OCI-LY3 (cell line): ENCODE measurements at regions not wholly inside any gene's neighbourhood (a gene's known extent, or its start where the extent isn't known, plus 50 kb on each side); places are given as distances from the start of the nearest gene placed in this dataset.
"Not testable (repeated sequence)": the region's sequence is repeated elsewhere in the genome, so short reads cannot be mapped to it uniquely, and the experiment has no call there.

ENCODE experiments used
- H2AFZ ChIP-seq: fragments of 200-600, 300-600 bp; shearing (Covaris generic); 2 replicates; pipeline ENCODE4 v1.6.0; 2014; ENCODE audit warnings: antibody characterized with exemption, low read depth, low read length
- H3K27ac ChIP-seq: fragments of 200-600, 300-600 bp; sonication (generic); 2 replicates; pipeline ENCODE4 v1.5.1; 2014; ENCODE audit warnings: mild to moderate bottlenecking, low read length, moderate library complexity, mixed read lengths
- H3K27me3 ChIP-seq: fragments of 200-600, 300-600 bp; sonication (generic); 2 replicates; pipeline ENCODE4 v1.6.1; 2014; ENCODE audit warnings: low read depth, low read length, mixed read lengths
- H3K36me3 ChIP-seq: fragments of 200-600, 300-600 bp; sonication (generic); replicated peaks from 2 replicates; pipeline ENCODE3; 2014; ENCODE audit warnings: low read depth, low read length, mixed read lengths
- H3K4me1 ChIP-seq: fragments of 300-600, 200-600 bp; sonication (generic); 2 replicates; pipeline ENCODE4 v1.6.1; 2014; ENCODE audit warnings: low read length, mixed read lengths
- H3K4me2 ChIP-seq: fragments of 200-600, 300-600 bp; sonication (generic); 2 replicates; pipeline ENCODE4 v1.6.1; 2014; ENCODE audit warnings: low read length, mixed read lengths
- H3K4me3 ChIP-seq: fragments of 300-600, 200-600 bp; sonication (generic); 2 replicates; pipeline ENCODE4 v1.5.1; 2014; ENCODE audit warnings: antibody characterized with exemption, mild to moderate bottlenecking, low read length, moderate library complexity
- H3K79me2 ChIP-seq: fragments of 300-600, 200-600 bp; shearing (Covaris generic); 2 replicates; pipeline ENCODE4 v1.6.1; 2014; ENCODE audit warnings: mild to moderate bottlenecking, low read length, mixed read lengths
- H3K9ac ChIP-seq: fragments of 300-600, 200-600 bp; shearing (Covaris generic); 2 replicates; pipeline ENCODE4 v1.6.0; 2014; ENCODE audit warnings: mild to moderate bottlenecking, low read length, moderate library complexity
- H3K9me3 ChIP-seq: fragments of 200-600, 300-600 bp; shearing (Covaris generic); 2 replicates; pipeline ENCODE4 v1.6.1; 2014; ENCODE audit warnings: low read length, mixed read lengths; ENCODE audit not compliant: insufficient read depth
- H4K20me1 ChIP-seq: fragments of 200-600, 300-600 bp; sonication (generic); 2 replicates; pipeline ENCODE4 v1.6.1; 2016; ENCODE audit warnings: low read length, mixed read lengths; ENCODE audit not compliant: insufficient read depth
- EZH2phosphoT487 ChIP-seq: fragments of 200-600 bp; shearing (Covaris generic); IDR thresholded peaks from 2 replicates; pipeline ENCODE4 v1.6.1; 2018; ENCODE audit warnings: antibody characterized with exemption, mixed run types, low read depth
- TF ChIP-seq, protein P1 (sequence below): fragments of 200-600, 300-600 bp; sonication (generic); IDR thresholded peaks from 2 replicates; pipeline ENCODE4 v1.5.1; 2014; ENCODE audit warnings: antibody characterized with exemption, low read length, low read depth

DNA sequence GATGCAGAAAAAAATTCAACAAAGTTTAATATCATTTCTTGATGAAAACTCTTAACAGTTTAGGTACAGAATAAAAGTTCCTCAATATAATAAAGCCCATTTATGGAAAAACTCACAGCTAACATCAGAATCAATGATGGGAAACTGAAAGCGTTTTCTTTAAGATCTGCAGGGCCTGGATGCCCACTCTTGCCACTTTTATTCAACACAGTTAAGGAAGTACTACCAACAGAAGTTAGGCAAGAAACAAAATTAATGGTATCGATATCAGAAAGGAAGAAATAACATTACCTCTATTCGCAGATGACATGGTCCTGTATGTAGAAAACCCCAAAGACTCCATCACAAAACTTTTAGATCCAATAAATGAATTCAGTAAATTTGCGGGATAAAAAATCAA is 542.4 kb upstream of the RGMB start:
- Histone ChIP-seq H3K9ac (no peak overlapping the region), H3K27ac (no peak overlapping the region), H2AFZ (no peak overlapping the region), H3K36me3 (no peaks in the 10 kb centered on the region), H4K20me1 (no peaks in the 10 kb centered on the region), H3K4me2 (no peak overlapping the region), H3K4me3 (no peak overlapping the region), H3K27me3 (no peaks in the 10 kb centered on the region), H3K79me2 (no peaks in the 10 kb centered on the region), H3K4me1 (no peaks in the 10 kb centered on the region), H3K9me3 (no peaks in the 10 kb centered on the region)
- TF ChIP-seq, protein P1, sequence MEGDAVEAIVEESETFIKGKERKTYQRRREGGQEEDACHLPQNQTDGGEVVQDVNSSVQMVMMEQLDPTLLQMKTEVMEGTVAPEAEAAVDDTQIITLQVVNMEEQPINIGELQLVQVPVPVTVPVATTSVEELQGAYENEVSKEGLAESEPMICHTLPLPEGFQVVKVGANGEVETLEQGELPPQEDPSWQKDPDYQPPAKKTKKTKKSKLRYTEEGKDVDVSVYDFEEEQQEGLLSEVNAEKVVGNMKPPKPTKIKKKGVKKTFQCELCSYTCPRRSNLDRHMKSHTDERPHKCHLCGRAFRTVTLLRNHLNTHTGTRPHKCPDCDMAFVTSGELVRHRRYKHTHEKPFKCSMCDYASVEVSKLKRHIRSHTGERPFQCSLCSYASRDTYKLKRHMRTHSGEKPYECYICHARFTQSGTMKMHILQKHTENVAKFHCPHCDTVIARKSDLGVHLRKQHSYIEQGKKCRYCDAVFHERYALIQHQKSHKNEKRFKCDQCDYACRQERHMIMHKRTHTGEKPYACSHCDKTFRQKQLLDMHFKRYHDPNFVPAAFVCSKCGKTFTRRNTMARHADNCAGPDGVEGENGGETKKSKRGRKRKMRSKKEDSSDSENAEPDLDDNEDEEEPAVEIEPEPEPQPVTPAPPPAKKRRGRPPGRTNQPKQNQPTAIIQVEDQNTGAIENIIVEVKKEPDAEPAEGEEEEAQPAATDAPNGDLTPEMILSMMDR = no peak
- no peak for TF ChIP-seq EZH2phosphoT487

DNA sequence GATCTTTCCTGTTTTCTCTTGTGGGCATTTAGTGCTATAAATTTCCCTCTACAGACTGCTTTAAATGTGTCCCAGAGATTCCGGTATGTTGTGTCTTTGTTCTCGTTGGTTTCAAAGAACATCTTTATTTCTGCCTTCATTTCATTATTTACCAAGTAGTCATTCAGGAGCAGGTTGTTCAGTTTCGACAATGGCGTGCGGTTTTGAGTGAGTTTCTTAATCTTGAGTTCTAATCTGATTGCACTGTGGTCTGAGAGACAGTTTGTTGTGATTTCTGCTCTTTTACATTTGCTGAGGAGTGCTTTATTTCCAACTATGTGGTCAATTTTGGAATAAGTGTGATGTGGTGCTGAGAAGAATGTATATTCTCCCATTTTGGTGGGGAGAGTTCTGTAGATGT is 535.7 kb upstream of the RGMB start:
- H3K4me2 ChIP-seq, H3K36me3 ChIP-seq, H3K27ac ChIP-seq, H4K20me1 ChIP-seq, H3K4me3 ChIP-seq, H3K9me3 ChIP-seq, H3K79me2 ChIP-seq, H3K4me1 ChIP-seq, H2AFZ ChIP-seq, H3K27me3 ChIP-seq, H3K9ac ChIP-seq: not testable (repeated sequence)

DNA sequence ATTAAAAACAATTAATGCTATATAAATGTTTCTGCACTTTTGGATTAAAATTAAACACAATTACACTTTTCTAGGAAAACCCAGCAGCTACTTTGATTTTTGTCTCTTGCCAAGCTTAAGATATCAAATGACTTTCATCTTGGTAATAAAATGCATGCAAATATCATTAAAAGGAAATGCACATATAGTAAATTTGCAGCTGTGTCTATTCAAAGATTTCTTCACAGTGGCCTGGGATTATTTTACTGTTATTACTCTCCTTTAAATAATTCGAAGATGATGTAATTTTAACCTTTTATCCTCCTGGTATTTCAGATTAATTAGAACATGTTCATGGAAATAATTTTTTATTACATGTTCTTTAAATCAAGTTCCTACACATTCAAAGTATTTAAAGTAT is 529.5 kb upstream of the RGMB start:
- Histone ChIP-seq H3K27ac (no peak overlapping the region), H3K9me3 (no peaks in the 10 kb centered on the region), H3K4me2 (no peak overlapping the region), H3K36me3 (no peaks in the 10 kb centered on the region), H4K20me1 (no peaks in the 10 kb centered on the region), H3K4me3 (no peak overlapping the region), H2AFZ (no peak overlapping the region), H3K4me1 (no peaks in the 10 kb centered on the region), H3K9ac (no peak overlapping the region), H3K27me3 (no peaks in the 10 kb centered on the region), H3K79me2 (no peaks in the 10 kb centered on the region)
- TF ChIP-seq EZH2phosphoT487 = no peak
- TF ChIP-seq, protein P1 = no peak

DNA sequence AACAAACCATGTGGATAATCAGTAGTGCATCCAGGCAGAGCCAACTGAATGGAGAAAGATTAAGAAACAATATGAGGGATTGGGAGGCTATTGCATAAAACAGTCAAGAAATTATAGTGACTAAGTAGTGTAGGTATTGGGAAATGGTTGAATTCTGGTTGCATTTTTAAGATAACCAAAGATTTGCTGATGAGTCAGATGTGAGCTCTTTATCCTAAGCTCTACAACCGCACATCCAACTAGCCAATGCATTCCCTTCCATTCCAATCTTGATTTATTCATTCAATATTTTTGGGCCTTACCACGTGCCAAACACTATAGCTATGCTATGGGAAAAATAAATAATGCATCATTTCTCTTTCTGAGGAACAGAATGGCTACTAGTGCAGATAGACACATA is 524.5 kb upstream of the RGMB start:
- TF ChIP-seq EZH2phosphoT487 = no peak
- TF ChIP-seq, protein P1 = no peak
- Histone ChIP-seq H4K20me1 (no peaks in the 10 kb centered on the region), H2AFZ (no peak overlapping the region), H3K79me2 (no peaks in the 10 kb centered on the region), H3K27me3 (no peaks in the 10 kb centered on the region), H3K4me1 (no peaks in the 10 kb centered on the region), H3K9ac (no peak overlapping the region), H3K27ac (no peak overlapping the region), H3K9me3 (no peaks in the 10 kb centered on the region), H3K36me3 (no peaks in the 10 kb centered on the region), H3K4me3 (no peak overlapping the region), H3K4me2 (no peak overlapping the region)

DNA sequence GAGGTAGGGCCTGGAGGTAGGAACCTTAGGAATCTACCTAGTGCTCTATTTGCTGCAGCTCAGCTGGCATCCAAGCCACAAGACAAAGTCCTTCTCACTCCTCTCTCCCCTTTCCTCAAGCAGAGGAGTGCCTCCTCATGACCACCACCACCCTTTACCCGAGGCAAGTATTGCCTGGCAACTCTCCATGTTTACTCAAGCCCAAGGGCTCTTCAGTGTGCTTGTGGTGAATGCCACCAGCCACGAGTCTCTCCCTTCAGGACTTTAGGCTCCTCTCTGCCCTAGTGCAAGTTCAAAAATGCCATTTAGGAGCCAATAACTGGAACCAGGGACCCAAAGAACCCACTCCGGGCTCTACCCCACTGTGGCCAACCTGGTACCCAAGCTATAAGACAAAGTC is 514.5 kb upstream of the RGMB start:
- H2AFZ ChIP-seq = no peak overlapping the region
- no peak overlapping the region for H3K4me3 ChIP-seq
- H3K4me2 ChIP-seq = no peak overlapping the region
- no peaks in the 10 kb centered on the region for H3K27me3 ChIP-seq
- TF ChIP-seq EZH2phosphoT487 = no peak
- TF ChIP-seq, protein P1 = no peak
- no peak overlapping the region for H3K27ac ChIP-seq
- H4K20me1 ChIP-seq = no peaks in the 10 kb centered on the region
- H3K79me2 ChIP-seq = no peaks in the 10 kb centered on the region
- H3K4me1 ChIP-seq = no peaks in the 10 kb centered on the region
- no peaks in the 10 kb centered on the region for H3K36me3 ChIP-seq
- H3K9ac ChIP-seq = no peak overlapping the region
- no peaks in the 10 kb centered on the region for H3K9me3 ChIP-seq
